CD8-positive, alpha-beta memory T cell (primary cell): ENCODE measurements at regions not wholly inside any gene's neighbourhood (a gene's known extent, or its start where the extent isn't known, plus 50 kb on each side); places are given as distances from the start of the nearest gene placed in this dataset.

Experiments
- CTCF ChIA-PET: fragments of 350-600 bp; sonication (Branson Sonifier 250); formaldehyde crosslinking; loops from one replicate; lab custom pipeline; 2021; ENCODE audit warnings: antibody characterized with exemption; lab: Charles Lee
- POLR2A ChIA-PET: fragments of 350-600 bp; sonication (Branson Sonifier 250); formaldehyde crosslinking; loops from one replicate; lab custom pipeline; 2021; ENCODE audit warnings: antibody characterized with exemption; lab: Charles Lee
- DNase-seq, 5 donors: peaks; one replicate each; pipeline versions ENCODE4 v3.0.0 to v3.0.0-alpha.2; 2020 to 2022; ENCODE audit warnings: mixed read lengths in 1 of 5
- H3K27ac ChIP-seq: one replicate; pipeline ENCODE4 v1.7.0; 2013; ENCODE audit warnings: low read depth, mild to moderate bottlenecking, low read length, moderate library complexity
- H3K27me3 ChIP-seq: 2 replicates; pipeline ENCODE4 v1.7.0; 2013; ENCODE audit warnings: low read length, mild to moderate bottlenecking; ENCODE audit not compliant: insufficient read depth, poor library complexity, severe bottlenecking
- H3K36me3 ChIP-seq: 2 replicates; pipeline ENCODE4 v1.7.0; 2013; ENCODE audit warnings: mild to moderate bottlenecking, low read length, moderate library complexity; ENCODE audit not compliant: insufficient read depth
- H3K4me1 ChIP-seq: 2 replicates; pipeline ENCODE4 v1.7.0; 2013; ENCODE audit warnings: mild to moderate bottlenecking, low read length, moderate library complexity; ENCODE audit not compliant: insufficient read depth
- H3K4me3 ChIP-seq: 2 replicates; pipeline ENCODE4 v1.7.0; 2013; ENCODE audit warnings: mild to moderate bottlenecking, low read length
- H3K9me3 ChIP-seq: 2 replicates; pipeline ENCODE4 v1.7.0; 2013; ENCODE audit warnings: mild to moderate bottlenecking, low read length
- H3K27ac Mint-ChIP-seq, 8 donors: one replicate each; pipeline ENCODE4 v1.8.0; 2020 to 2021; ENCODE audit warnings: mixed read lengths in 8 of 8, mild to moderate bottlenecking in 6 of 8, inconsistent platforms in 3 of 8, moderate library complexity in 3 of 8
- H3K27me3 Mint-ChIP-seq, 2 donors: one replicate each; pipeline ENCODE4 v1.8.0; 2020 to 2021; ENCODE audit warnings: mixed read lengths in 2 of 2, mild to moderate bottlenecking in 1 of 2, moderate library complexity in 1 of 2
- H3K36me3 Mint-ChIP-seq, 3 donors: one replicate each; pipeline ENCODE4 v1.8.0; 2020 to 2021; ENCODE audit warnings: mixed read lengths in 3 of 3, inconsistent platforms in 1 of 3, mild to moderate bottlenecking in 1 of 3
- H3K4me1 Mint-ChIP-seq, 3 donors: one replicate each; pipeline ENCODE4 v1.8.0; 2020 to 2021; ENCODE audit warnings: mixed read lengths in 3 of 3, inconsistent platforms in 1 of 3, mild to moderate bottlenecking in 1 of 3
- H3K4me3 Mint-ChIP-seq, 7 donors: one replicate each; pipeline ENCODE4 v1.8.0; 2020 to 2021; ENCODE audit warnings: mixed read lengths in 7 of 7, mild to moderate bottlenecking in 6 of 7, moderate library complexity in 4 of 7, inconsistent platforms in 2 of 7
- H3K9me3 Mint-ChIP-seq, 5 donors: one replicate each; pipeline ENCODE4 v1.8.0; 2020 to 2022; ENCODE audit warnings: mixed read lengths in 5 of 5, mild to moderate bottlenecking in 3 of 5, moderate library complexity in 2 of 5, inconsistent platforms in 1 of 5

DNA sequence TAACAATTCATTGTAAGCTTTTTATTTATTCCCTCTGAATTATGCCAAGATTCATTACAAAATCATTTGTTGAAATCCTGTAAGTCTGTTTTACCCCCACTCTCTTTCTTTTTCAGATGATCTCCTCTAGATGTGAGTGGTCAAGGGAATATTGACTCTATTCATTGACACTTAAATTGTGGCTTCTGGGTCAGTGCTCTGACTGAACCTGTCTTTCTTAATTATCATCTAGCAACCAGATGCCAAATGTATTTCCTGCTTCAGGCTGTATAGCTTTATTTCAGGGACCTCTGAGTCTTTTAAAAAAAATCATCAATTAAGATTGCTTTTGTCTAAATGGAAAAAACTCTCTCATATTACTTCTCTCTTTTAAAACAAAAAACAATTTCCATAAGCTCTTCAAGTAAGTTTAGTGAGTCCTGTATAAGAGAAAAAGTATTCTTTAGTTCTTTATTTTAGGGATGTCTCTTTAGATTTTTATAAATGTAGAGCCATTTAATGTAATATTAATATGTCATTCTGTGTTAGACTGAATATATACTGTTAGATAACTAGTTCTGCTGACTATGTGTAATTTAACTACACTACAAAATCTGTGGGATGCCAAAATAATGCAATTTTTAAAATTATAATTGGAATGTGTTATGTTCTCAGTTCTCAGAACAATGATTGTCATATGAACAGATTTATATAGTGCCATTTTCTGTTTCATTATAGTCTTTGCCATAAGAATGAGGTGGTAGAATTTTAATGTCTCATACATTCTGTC is 645.8 kb upstream of the EDIL3 start:
- CTCF ChIA-PET = no interaction called here
- Mint-ChIP-seq H3K9me3 (peaks cover 0 to 17% (median 3%) of the 10 kb centered on the region in 5 donors), H3K27ac (no peak overlapping the region), H3K4me3 (no peak overlapping the region), H3K36me3 (no peaks in the 10 kb centered on the region), H3K27me3 (no peaks in the 10 kb centered on the region), H3K4me1 (no peaks in the 10 kb centered on the region)
- Histone ChIP-seq H3K4me3 (no peak overlapping the region), H3K27me3 (no peaks in the 10 kb centered on the region), H3K9me3 (no peaks in the 10 kb centered on the region), H3K27ac (no peak overlapping the region), H3K4me1 (no peaks in the 10 kb centered on the region), H3K36me3 (no peaks in the 10 kb centered on the region)
- DNase-seq = no peak
- POLR2A ChIA-PET = no interaction called here

DNA sequence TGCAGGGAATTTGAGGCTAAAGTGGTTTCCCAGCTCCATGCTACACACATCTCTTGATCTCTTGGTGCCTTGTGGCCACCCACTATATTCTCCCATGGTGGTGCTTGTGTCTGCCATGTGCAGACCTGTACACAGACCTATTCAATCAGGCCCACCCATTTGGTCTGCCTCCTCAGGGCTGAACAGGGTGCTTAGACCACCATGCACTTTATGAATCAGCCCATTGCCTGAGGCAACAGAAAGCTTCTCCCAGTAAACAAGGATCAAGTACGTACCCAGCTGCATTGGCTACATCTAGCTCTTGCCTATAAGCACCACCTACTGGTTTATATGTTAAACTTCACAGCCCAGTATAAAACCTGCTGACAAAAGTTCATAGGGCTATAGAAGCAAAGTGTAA is 664.3 kb upstream of the EDIL3 start:
- no peak overlapping the region for H3K4me3 Mint-ChIP-seq
- H3K36me3 ChIP-seq = no peaks in the 10 kb centered on the region
- H3K27me3 ChIP-seq = no peaks in the 10 kb centered on the region
- H3K9me3 Mint-ChIP-seq = peaks cover 4 to 27% (median 6%) of the 10 kb centered on the region in 5 donors
- no peak overlapping the region for H3K27ac Mint-ChIP-seq
- H3K4me1 ChIP-seq = no peaks in the 10 kb centered on the region
- H3K27ac ChIP-seq = no peak overlapping the region
- no peaks in the 10 kb centered on the region for H3K9me3 ChIP-seq
- CTCF ChIA-PET = no interaction called here
- H3K27me3 Mint-ChIP-seq = peaks cover 0 to 1% of the 10 kb centered on the region in 2 donors
- no peaks in the 10 kb centered on the region for H3K4me1 Mint-ChIP-seq
- DNase-seq = peak in 1 of 5 donors; percentile 34
- no peaks in the 10 kb centered on the region for H3K36me3 Mint-ChIP-seq
- POLR2A ChIA-PET = no interaction called here
- H3K4me3 ChIP-seq = no peak overlapping the region

DNA sequence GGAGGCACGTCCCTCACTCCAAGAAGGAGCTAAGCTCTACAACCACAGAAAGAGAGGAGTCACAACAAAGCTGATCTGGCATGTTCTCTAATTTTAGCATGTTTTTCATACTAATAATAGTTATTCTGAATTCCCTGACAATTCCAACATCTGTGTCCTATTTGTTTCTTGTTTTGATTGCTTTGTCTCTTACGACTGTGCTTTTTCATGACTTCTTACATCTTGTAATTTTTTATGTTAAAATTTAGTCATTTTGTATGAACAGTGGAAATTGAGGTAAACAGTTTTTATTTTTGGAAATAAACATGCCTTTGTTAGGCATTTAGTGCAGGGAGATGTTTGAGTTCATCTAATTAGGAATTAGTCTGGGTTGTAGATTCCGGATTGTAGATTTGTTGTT is 668.1 kb upstream of the EDIL3 start:
- no peak overlapping the region for H3K27ac ChIP-seq
- Mint-ChIP-seq H3K27me3 (no peaks in the 10 kb centered on the region), H3K36me3 (no peaks in the 10 kb centered on the region), H3K4me1 (no peaks in the 10 kb centered on the region), H3K27ac (no peak overlapping the region), H3K4me3 (no peak overlapping the region), H3K9me3 (peaks cover 0 to 23% (median 2%) of the 10 kb centered on the region in 5 donors)
- H3K36me3 ChIP-seq = no peaks in the 10 kb centered on the region
- ChIA-PET CTCF (no interaction called here), POLR2A (no interaction called here)
- no peak overlapping the region for H3K4me3 ChIP-seq
- H3K4me1 ChIP-seq = no peaks in the 10 kb centered on the region
- DNase-seq = no peak
- H3K9me3 ChIP-seq = no peaks in the 10 kb centered on the region
- no peaks in the 10 kb centered on the region for H3K27me3 ChIP-seq

DNA sequence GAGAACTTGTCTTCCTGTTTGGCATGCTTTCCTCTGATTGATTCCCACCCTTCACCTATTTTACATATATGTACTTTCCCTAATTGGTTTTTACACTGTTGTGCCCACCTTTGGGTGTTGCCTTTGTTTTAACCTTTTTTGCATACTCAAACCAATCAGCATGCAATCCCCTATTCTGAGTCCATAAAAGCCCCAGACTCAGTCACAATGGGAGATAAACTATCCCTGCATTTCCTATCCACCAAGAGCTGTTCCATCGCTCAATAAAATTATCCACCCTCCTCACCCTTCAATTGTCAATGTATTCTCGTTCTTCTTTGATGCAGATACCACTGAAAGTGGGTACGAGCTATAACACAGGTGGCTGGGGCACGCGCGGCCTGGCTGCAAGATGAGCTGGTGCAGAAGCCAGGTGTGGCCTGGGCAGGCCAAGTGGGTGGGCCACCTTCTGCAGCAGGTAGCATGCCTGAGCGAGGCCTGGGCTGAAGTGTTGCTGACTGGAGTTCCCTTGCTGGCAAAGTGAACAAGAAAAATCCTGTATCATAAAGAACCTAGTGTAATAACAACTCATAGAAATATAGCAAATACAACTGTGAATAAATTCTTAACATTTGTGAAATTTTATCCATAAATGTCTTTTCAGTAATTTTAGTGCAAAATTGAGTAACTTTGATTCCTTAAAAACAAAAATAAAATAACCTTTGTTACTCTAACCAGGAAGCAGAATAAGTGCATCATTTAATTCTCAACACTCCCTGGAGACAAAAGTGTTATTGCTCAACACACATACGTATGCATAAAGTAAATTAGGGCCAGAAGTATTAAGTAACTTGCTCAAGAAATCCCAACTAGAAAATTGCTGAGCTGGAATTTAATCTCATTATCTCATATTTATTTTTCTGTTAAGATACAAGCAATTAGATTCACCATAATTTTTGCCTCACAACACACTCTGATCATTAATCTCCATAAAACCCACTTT is 685.3 kb upstream of the EDIL3 start:
- ChIA-PET POLR2A (no interaction called here), CTCF (no interaction called here)
- no peak overlapping the region for H3K27ac ChIP-seq
- H3K36me3 ChIP-seq = no peaks in the 10 kb centered on the region
- Mint-ChIP-seq H3K9me3 (peaks cover 0 to 24% (median 2%) of the 10 kb centered on the region in 5 donors), H3K4me3 (no peak overlapping the region), H3K27me3 (no peaks in the 10 kb centered on the region), H3K36me3 (no peaks in the 10 kb centered on the region), H3K27ac (no peak overlapping the region), H3K4me1 (no peaks in the 10 kb centered on the region)
- no peak for DNase-seq
- no peaks in the 10 kb centered on the region for H3K27me3 ChIP-seq
- no peaks in the 10 kb centered on the region for H3K9me3 ChIP-seq
- H3K4me3 ChIP-seq = no peak overlapping the region
- no peaks in the 10 kb centered on the region for H3K4me1 ChIP-seq

DNA sequence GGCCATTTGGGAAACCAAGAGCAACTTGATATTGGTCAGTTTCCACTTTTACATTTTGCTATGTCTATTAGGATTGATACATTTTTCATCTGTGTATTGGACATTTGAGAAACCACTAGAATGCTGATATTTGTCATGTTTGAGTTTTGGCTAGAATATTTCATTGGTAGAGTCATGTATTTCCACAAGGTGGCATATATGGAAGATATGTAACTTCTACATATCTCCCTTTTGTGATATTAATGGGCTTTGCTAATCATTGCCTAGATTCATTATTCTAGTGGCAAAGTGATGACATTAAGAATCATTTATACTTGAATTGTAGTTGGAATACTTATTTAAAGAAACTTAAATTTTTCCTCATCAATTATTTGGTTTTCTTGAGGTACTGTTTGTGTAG is 692.9 kb upstream of the EDIL3 start:
- DNase-seq = no peak
- H3K4me1 Mint-ChIP-seq = no peaks in the 10 kb centered on the region
- H3K9me3 Mint-ChIP-seq = peaks cover 0 to 18% (median 2%) of the 10 kb centered on the region in 5 donors
- Histone ChIP-seq H3K27ac (no peak overlapping the region), H3K9me3 (no peaks in the 10 kb centered on the region), H3K4me3 (no peak overlapping the region), H3K27me3 (no peaks in the 10 kb centered on the region), H3K4me1 (no peaks in the 10 kb centered on the region), H3K36me3 (no peaks in the 10 kb centered on the region)
- no peak overlapping the region for H3K4me3 Mint-ChIP-seq
- no peak overlapping the region for H3K27ac Mint-ChIP-seq
- ChIA-PET CTCF (no interaction called here), POLR2A (no interaction called here)
- no peaks in the 10 kb centered on the region for H3K27me3 Mint-ChIP-seq
- no peaks in the 10 kb centered on the region for H3K36me3 Mint-ChIP-seq

DNA sequence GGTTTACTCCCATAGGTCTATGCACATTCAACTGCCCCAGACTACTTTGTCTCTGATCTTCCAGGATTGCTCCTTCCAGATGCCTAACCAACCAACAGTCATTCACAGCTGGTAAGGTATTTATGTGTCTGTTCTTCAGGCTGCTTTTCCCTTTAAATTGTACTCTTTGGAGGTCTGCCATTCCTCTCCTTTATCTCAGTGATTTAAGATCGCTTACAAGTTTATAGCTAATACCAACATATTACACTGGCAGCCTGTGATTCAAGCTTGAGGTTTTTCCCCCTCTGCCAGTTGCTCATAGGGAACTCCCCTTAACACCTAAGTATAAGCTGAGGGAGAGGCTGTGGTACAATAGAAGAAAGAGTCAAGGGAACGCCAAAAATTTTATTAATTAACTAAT is 711.7 kb upstream of the EDIL3 start:
- Mint-ChIP-seq H3K4me3 (no peak overlapping the region), H3K4me1 (no peaks in the 10 kb centered on the region), H3K36me3 (no peaks in the 10 kb centered on the region), H3K27me3 (no peaks in the 10 kb centered on the region), H3K9me3 (peaks cover 8 to 35% (median 9%) of the 10 kb centered on the region in 5 donors), H3K27ac (no peak overlapping the region)
- Histone ChIP-seq H3K4me1 (no peaks in the 10 kb centered on the region), H3K4me3 (no peak overlapping the region), H3K9me3 (no peaks in the 10 kb centered on the region), H3K27ac (no peak overlapping the region), H3K36me3 (no peaks in the 10 kb centered on the region), H3K27me3 (no peaks in the 10 kb centered on the region)
- DNase-seq = no peak
- ChIA-PET POLR2A (no interaction called here), CTCF (no interaction called here)

DNA sequence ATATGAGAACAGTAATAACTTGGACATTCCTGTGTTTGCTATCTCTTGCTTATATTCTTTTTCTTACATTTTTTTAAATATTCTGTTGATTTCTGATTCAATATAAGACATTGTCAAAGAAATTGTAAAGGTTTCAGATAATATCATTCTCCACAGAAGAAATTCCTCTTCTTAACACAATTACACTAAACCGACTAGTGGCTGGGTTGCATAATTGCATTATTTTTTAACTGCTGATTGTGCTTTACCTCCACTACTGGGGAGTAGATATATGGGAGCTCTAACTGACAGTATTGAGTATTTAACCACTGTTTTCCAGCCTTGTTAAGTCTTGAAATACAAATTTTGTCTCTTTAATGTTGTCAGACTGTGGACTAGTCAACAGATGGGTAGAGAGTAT is 723.8 kb upstream of the EDIL3 start:
- H3K4me1 Mint-ChIP-seq = no peaks in the 10 kb centered on the region

DNA sequence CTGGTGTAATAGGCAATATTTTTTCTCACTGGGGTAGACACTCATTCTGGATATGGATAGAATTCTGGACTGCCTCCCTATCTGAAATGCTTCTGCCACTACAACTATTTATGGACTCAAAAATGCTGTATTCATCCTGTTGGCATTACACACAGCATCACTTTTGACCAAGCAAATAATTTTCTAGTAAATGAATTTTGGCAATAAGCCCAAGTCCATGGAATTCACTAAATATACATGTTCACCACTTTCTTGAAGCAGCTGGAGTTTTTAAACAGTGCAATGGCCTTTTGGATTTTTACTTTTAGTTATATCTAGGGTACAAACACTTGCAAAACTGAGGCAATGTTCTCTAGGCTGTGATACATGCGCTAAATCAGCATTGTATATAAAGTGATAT is 724.9 kb upstream of the EDIL3 start:
- CTCF ChIA-PET = no interaction called here
- H3K4me3 Mint-ChIP-seq = no peak overlapping the region

More for the DNA sequence above, 723.8 kb upstream of the EDIL3 start:
- Histone ChIP-seq H3K4me1 (no peaks in the 10 kb centered on the region), H3K9me3 (no peaks in the 10 kb centered on the region), H3K27me3 (no peaks in the 10 kb centered on the region), H3K36me3 (no peaks in the 10 kb centered on the region), H3K27ac (no peak overlapping the region), H3K4me3 (no peak overlapping the region)
- POLR2A ChIA-PET = no interaction called here
- Mint-ChIP-seq H3K36me3 (no peaks in the 10 kb centered on the region), H3K27me3 (no peaks in the 10 kb centered on the region), H3K4me3 (no peak overlapping the region), H3K9me3 (peaks cover 2 to 14% (median 4%) of the 10 kb centered on the region in 5 donors), H3K27ac (no peak overlapping the region)
- CTCF ChIA-PET = no interaction called here
- DNase-seq = no peak

More for the DNA sequence above, 724.9 kb upstream of the EDIL3 start:
- Histone ChIP-seq H3K36me3 (no peaks in the 10 kb centered on the region), H3K4me3 (no peak overlapping the region), H3K27ac (no peak overlapping the region), H3K4me1 (no peaks in the 10 kb centered on the region), H3K9me3 (no peaks in the 10 kb centered on the region), H3K27me3 (no peaks in the 10 kb centered on the region)
- Mint-ChIP-seq H3K27me3 (no peaks in the 10 kb centered on the region), H3K27ac (no peak overlapping the region), H3K9me3 (peaks cover 1 to 14% (median 4%) of the 10 kb centered on the region in 5 donors), H3K4me1 (no peaks in the 10 kb centered on the region), H3K36me3 (no peaks in the 10 kb centered on the region)
- DNase-seq = no peak
- POLR2A ChIA-PET = no interaction called here
